Small intestine (tissue), 7 donors: ENCODE measurements at regions not wholly inside any gene's neighbourhood (a gene's known extent, or its start where the extent isn't known, plus 50 kb on each side); places are given as distances from the start of the nearest gene placed in this dataset.

Experiments
- DNase-seq, 2 donors: peaks; one replicate each; pipeline versions ENCODE4 v3.0.0 to v3.0.0-alpha.2; 2013
- FAIRE-seq: peaks from 2 replicates; lab custom pipeline; 2012; peaks lifted over from hg19 to GRCh38; lab: Jason Lieb, UNC
- H3K27ac ChIP-seq, 3 donors: one replicate each; pipeline ENCODE4 v1.5.1; 2013; ENCODE audit warnings: low read length in 2 of 3, mild to moderate bottlenecking in 2 of 3, control low read depth in 1 of 3, inconsistent platforms in 1 of 3, low read depth in 1 of 3, moderate library complexity in 1 of 3
- H3K27me3 ChIP-seq, 3 donors: one replicate each; pipeline ENCODE4 v1.6.1; 2013; ENCODE audit warnings: low read length in 3 of 3, inconsistent platforms in 1 of 3; ENCODE audit not compliant: control insufficient read depth in 3 of 3, insufficient read depth in 3 of 3
- H3K36me3 ChIP-seq, 3 donors: one replicate each; pipeline ENCODE4 v1.6.1; 2013; ENCODE audit warnings: low read length in 3 of 3, inconsistent platforms in 1 of 3, low read depth in 1 of 3, mild to moderate bottlenecking in 1 of 3, moderate library complexity in 1 of 3; ENCODE audit not compliant: control insufficient read depth in 3 of 3, insufficient read depth in 2 of 3
- H3K4me1 ChIP-seq, 3 donors: one replicate each; pipeline ENCODE4 v1.6.1; 2013; ENCODE audit warnings: low read length in 2 of 3, inconsistent platforms in 1 of 3, low read depth in 1 of 3, mild to moderate bottlenecking in 1 of 3, moderate library complexity in 1 of 3; ENCODE audit not compliant: control insufficient read depth in 3 of 3, insufficient read depth in 2 of 3
- H3K4me3 ChIP-seq, 3 donors: one replicate each; pipeline ENCODE4 v1.5.1; 2013; ENCODE audit warnings: low read length in 3 of 3, control low read depth in 1 of 3, inconsistent platforms in 1 of 3, low read depth in 1 of 3, mild to moderate bottlenecking in 1 of 3, moderate library complexity in 1 of 3
- H3K9me3 ChIP-seq, 2 donors: one replicate each; pipeline ENCODE4 v1.6.1; 2013; ENCODE audit warnings: low read depth in 1 of 2, low read length in 1 of 2; ENCODE audit not compliant: control insufficient read depth in 2 of 2, insufficient read depth in 1 of 2
- WGBS, 3 donors: extraction: QIAGEN DNeasy Blood & Tissue Kit; methylation state at CpG; one replicate each; pipeline ENCODE4 v1.1.7; 2013; 5-methylcytosine and 5-hydroxymethylcytosine counted together
- donor health status: healthy with polysubstance abuse.
- donor health status: control.
- donor health status: control.
- donor health status: Bipolar disorder and iron deficiency.
- donor health status: healthy.

DNA sequence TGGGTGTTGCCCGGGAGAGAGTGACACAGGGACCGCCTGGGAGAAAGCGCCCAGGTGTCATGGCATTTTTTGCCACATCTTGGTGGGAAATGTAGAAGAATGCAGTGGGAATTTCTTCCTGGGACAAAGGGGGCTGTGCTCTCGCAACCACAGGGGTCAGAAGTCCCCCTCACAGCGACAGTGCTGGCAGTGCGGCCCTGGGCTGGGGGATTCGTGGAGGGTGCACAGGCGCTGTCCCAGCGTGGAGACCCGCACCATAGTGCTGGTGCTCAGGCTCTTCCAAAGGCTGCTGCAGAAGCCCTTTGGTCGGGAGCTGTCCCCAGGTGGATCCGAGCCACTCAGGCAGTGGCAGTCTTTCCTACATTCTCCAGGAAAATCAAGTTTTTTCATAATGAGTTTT, 128.8 kb upstream of the SOX11 start:
- Histone ChIP-seq H3K27me3 (no peaks in the 10 kb centered on the region), H3K9me3 (no peaks in the 10 kb centered on the region), H3K27ac (no peak overlapping the region), H3K4me1 (no peaks in the 10 kb centered on the region), H3K4me3 (no peak overlapping the region), H3K36me3 (no peaks in the 10 kb centered on the region)
- WGBS, 3 donors: 80 to 89% (median 85%) methylated on average over 12 of the region's 12 CpGs
- DNase-seq (no peak), FAIRE-seq (no peak)

- H3K36me3 ChIP-seq: no peaks in the 10 kb centered on the region
- no peak overlapping the region for H3K4me3 ChIP-seq
- DNase-seq (no peak), FAIRE-seq (no peak)
- no peak overlapping the region for H3K27ac ChIP-seq
- H3K4me1 ChIP-seq: no peaks in the 10 kb centered on the region
- no peaks in the 10 kb centered on the region for H3K27me3 ChIP-seq
- 85 to 88% (median 85%) methylated on average over 5 of the region's 5 CpGs for WGBS, 3 donors
- no peaks in the 10 kb centered on the region for H3K9me3 ChIP-seq
Observed at GRCh38 chr2:5569256-5569655, 122.9 kb upstream of the SOX11 start.

DNA sequence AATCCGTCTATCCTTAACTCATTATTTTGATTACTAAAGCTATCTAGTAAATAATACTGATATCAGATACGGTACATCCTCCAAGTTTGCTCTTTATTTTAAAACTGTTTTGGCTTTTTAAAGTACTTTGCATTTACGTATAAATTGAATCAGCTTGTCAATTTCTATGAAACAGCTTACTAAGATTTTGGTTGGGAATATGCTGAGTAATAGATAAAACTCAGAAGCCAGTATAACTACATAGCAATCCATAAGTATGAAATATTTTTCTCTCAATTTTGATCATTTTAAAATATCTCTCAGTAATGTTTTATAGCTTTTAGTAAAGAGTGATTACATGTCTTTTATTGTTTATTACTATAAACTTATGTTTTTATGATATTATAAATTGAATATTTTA, 116.2 kb upstream of the SOX11 start:
- Histone ChIP-seq H3K4me3 (no peak overlapping the region), H3K9me3 (no peaks in the 10 kb centered on the region), H3K27me3 (no peaks in the 10 kb centered on the region), H3K36me3 (no peaks in the 10 kb centered on the region), H3K4me1 (no peaks in the 10 kb centered on the region), H3K27ac (no peak overlapping the region)
- DNase-seq (no peak), FAIRE-seq (peak; percentile 68)
- WGBS, 3 donors: 74 to 86% (median 78%) methylated on average over 3 of the region's 3 CpGs

DNA sequence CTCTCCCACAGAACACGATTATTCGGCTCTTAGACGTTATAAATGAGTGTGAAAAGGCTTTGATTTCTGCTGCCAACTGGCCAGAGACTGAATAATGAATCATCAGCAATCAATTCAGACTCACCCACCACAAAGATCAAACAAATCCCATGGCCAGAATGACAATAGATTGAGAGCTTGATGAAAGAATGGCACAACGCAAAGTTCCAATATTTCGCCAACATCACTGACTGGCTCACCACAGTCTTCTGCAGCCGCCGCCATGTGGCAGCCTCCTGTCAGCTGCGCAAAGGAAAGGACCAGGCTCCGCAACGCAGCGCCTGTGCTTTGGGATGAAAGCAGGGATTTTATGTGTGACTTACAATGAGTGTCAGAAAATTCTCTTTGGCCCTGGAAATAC, 104.4 kb upstream of the SOX11 start:
- no peaks in the 10 kb centered on the region for H3K27me3 ChIP-seq
- H3K9me3 ChIP-seq: no peaks in the 10 kb centered on the region
- DNase-seq (no peak), FAIRE-seq (no peak)
- H3K27ac ChIP-seq: no peak overlapping the region
- no peaks in the 10 kb centered on the region for H3K36me3 ChIP-seq
- WGBS, 3 donors: 89 to 90% (median 89%) methylated on average over 11 of the region's 11 CpGs
- H3K4me3 ChIP-seq: no peak overlapping the region
- H3K4me1 ChIP-seq: no peaks in the 10 kb centered on the region

DNA sequence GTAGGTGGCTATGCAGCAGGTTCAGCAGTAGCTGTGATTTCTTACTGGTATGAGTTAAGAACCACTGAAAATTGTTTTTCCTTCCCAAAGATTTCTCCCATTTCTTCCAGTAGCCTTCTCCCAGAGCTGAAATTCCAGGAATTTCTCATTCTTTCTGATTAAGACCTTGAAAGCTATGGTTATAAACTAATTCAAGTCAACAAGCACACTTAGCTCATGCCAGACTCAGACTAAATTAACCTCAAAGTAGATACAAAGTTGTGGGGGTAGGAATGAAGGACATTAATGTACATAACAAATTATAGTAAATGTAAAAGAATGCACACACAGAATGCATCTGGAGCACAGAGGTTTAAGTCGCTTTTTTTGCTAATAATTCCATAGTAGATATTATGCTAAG, 103.6 kb upstream of the SOX11 start:
- Histone ChIP-seq H3K4me1 (no peaks in the 10 kb centered on the region), H3K27ac (no peak overlapping the region), H3K4me3 (no peak overlapping the region), H3K9me3 (no peaks in the 10 kb centered on the region), H3K27me3 (no peaks in the 10 kb centered on the region), H3K36me3 (no peaks in the 10 kb centered on the region)
- DNase-seq (no peak), FAIRE-seq (no peak)
- WGBS, 3 donors: 50 to 77% (median 52%) methylated on average over 1 of the region's 1 CpG

DNA sequence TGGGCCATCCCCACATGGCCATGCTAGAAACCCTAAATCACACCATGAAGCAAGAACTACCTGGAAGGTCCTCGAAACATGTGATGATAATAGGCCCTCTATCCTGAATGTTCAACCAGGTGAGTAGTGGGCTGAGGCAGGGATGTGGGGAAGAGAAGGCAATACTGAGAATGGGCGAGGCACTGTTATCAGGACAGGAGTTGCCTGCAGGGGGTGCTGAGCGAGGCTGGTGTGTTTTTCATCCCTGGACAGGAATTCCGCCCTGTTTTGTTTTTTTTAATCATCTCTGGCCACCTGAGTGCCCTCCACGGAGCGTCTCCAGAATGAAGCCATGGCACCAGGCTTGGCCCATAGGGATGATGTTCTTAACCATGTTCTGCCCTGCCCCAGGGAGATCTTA, 103.0 kb upstream of the SOX11 start:
- Histone ChIP-seq H3K27ac (no peak overlapping the region), H3K9me3 (no peaks in the 10 kb centered on the region), H3K4me1 (no peaks in the 10 kb centered on the region), H3K4me3 (no peak overlapping the region), H3K27me3 (no peaks in the 10 kb centered on the region), H3K36me3 (no peaks in the 10 kb centered on the region)
- DNase-seq: no peak
- no peak for FAIRE-seq
- 62 to 82% (median 66%) methylated on average over 6 of the region's 6 CpGs for WGBS, 3 donors

GRCh38 chr2:5590886-5591285, 101.3 kb upstream of the SOX11 start:
- Histone ChIP-seq H3K4me3 (no peak overlapping the region), H3K27ac (no peak overlapping the region), H3K9me3 (no peaks in the 10 kb centered on the region), H3K27me3 (no peaks in the 10 kb centered on the region), H3K36me3 (no peaks in the 10 kb centered on the region), H3K4me1 (no peaks in the 10 kb centered on the region)
- WGBS, 3 donors: 75 to 82% (median 77%) methylated on average over 6 of the region's 6 CpGs
- no peak for DNase-seq
- no peak for FAIRE-seq

DNA sequence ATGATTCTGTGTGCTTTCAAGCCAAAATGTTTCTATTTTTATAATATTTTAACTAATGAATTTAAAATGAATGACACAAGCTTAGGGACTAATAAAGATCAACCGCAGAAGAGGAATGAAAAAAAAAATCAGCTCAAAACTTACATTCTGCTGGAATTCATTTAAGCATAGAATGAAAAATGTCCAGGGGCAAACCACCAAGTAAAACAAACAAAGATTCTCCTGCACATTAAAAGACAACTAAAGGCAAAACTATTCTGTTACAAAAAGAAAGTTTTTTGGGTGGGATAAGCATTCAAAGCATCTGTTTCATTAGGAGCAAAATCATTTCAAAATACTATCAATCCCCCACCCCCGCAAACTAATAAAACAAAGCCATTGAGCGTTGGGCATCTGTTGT, 99.3 kb upstream of the SOX11 start:
- WGBS, 3 donors: 80 to 89% (median 88%) methylated on average over 3 of the region's 3 CpGs
- Histone ChIP-seq H3K36me3 (no peaks in the 10 kb centered on the region), H3K27me3 (peaks cover 0 to 4% (median 0%) of the 10 kb centered on the region in 3 donors), H3K4me1 (no peaks in the 10 kb centered on the region), H3K9me3 (no peaks in the 10 kb centered on the region), H3K27ac (no peak overlapping the region), H3K4me3 (no peak overlapping the region)
- FAIRE-seq: no peak
- DNase-seq: no peak

- H3K36me3 ChIP-seq: no peaks in the 10 kb centered on the region
- H3K9me3 ChIP-seq: no peaks in the 10 kb centered on the region
- DNase-seq (no peak), FAIRE-seq (no peak)
- H3K4me1 ChIP-seq: no peaks in the 10 kb centered on the region
- no peak overlapping the region for H3K27ac ChIP-seq
- 53 to 78% (median 64%) methylated on average over 6 of the region's 6 CpGs for WGBS, 3 donors
- no peak overlapping the region for H3K4me3 ChIP-seq
- peaks cover 0 to 4% (median 0%) of the 10 kb centered on the region in 3 donors for H3K27me3 ChIP-seq
Observed at GRCh38 chr2:5594249-5594695, 97.9 kb upstream of the SOX11 start.
